NCI-H226 (cell line): ENCODE measurements at regions not wholly inside any gene's neighbourhood (a gene's known extent, or its start where the extent isn't known, plus 50 kb on each side); places are given as distances from the start of the nearest gene placed in this dataset.
"Not testable (repeated sequence)": the region's sequence is repeated elsewhere in the genome, so short reads cannot be mapped to it uniquely, and the experiment has no call there.

Experiments used
- DNase-seq: peaks from one replicate; pipeline ENCODE4 v3.0.0-alpha.2; 2015

- DNase-seq, result no peak
Observed at GRCh38 chr4:186851291-186852072, 127.8 kb upstream of the FAT1 start.

- DNase-seq, result no peak
Observed at GRCh38 chr4:186852073-186852420, 128.4 kb upstream of the FAT1 start.

- DNase-seq, result no peak
Observed at GRCh38 chr4:186852964-186853391, 129.3 kb upstream of the FAT1 start.

GRCh38 chr4:186854256-186854655 lies 130.6 kb upstream of the FAT1 start:
- no peak for DNase-seq

- no peak for DNase-seq
Observed at GRCh38 chr4:186855111-186855510, 131.5 kb upstream of the FAT1 start.

GRCh38 chr4:186857793-186858192 lies 134.1 kb upstream of the FAT1 start:
- DNase-seq, result no peak

- no peak for DNase-seq
Observed at GRCh38 chr4:186858355-186858754, 134.7 kb upstream of the FAT1 start.

GRCh38 chr4:186859420-186859819 lies 135.8 kb upstream of the FAT1 start:
- DNase-seq, result no peak

- DNase-seq, result no peak
Observed at GRCh38 chr4:186861317-186861716, 137.7 kb upstream of the FAT1 start.

- no peak for DNase-seq
Observed at GRCh38 chr4:186871856-186872255, 148.2 kb upstream of the FAT1 start.

- not testable (repeated sequence) for DNase-seq
Observed at GRCh38 chr4:186873095-186873494, 149.4 kb upstream of the FAT1 start.

- DNase-seq, result no peak
Observed at GRCh38 chr4:186875476-186875875, 151.8 kb upstream of the FAT1 start.

- no peak for DNase-seq
Observed at GRCh38 chr4:186876961-186877626, 153.4 kb upstream of the FAT1 start.

GRCh38 chr4:186878203-186878776 lies 154.6 kb upstream of the FAT1 start:
- no peak for DNase-seq

GRCh38 chr4:186881521-186882220 lies 158.0 kb upstream of the FAT1 start:
- no peak for DNase-seq

GRCh38 chr4:186882293-186882692 lies 158.6 kb upstream of the FAT1 start:
- no peak for DNase-seq

GRCh38 chr4:186885289-186885688 lies 161.6 kb upstream of the FAT1 start:
- no peak for DNase-seq

- DNase-seq, result no peak
Observed at GRCh38 chr4:186886759-186887158, 163.1 kb upstream of the FAT1 start.

- no peak for DNase-seq
Observed at GRCh38 chr4:186887291-186887700, 163.6 kb upstream of the FAT1 start.

GRCh38 chr4:186887752-186888151 lies 164.1 kb upstream of the FAT1 start:
- DNase-seq, result no peak

GRCh38 chr4:186889876-186890643 lies 166.4 kb upstream of the FAT1 start:
- no peak for DNase-seq

GRCh38 chr4:186891859-186892486 lies 168.3 kb upstream of the FAT1 start:
- DNase-seq, result no peak
